B cell (primary cell): ENCODE measurements at regions not wholly inside any gene's neighbourhood (a gene's known extent, or its start where the extent isn't known, plus 50 kb on each side); places are given as distances from the start of the nearest gene placed in this dataset.

ENCODE experiments used
- ATAC-seq: fragments of 200-7000 bp; cut with Tn5 transposase; one replicate; pipeline ENCODE4 v1.10.0; 2021; ENCODE audit warnings: low read depth, mild to moderate bottlenecking, moderate number of reproducible peaks, moderate library complexity
- CTCF ChIA-PET: fragments of 350-600 bp; sonication (Branson Sonifier 250); formaldehyde crosslinking; loops from one replicate; lab custom pipeline; 2021; ENCODE audit warnings: antibody characterized with exemption, inconsistent platforms; lab: Charles Lee
- POLR2A ChIA-PET: fragments of 350-600 bp; sonication (Branson Sonifier 250); formaldehyde crosslinking; loops from one replicate; lab custom pipeline; 2021; ENCODE audit warnings: antibody characterized with exemption; lab: Charles Lee
- DNase-seq: peaks from one replicate; pipeline ENCODE4 v3.0.0; 2013
- H2AFZ ChIP-seq: 2 replicates; pipeline ENCODE4 v1.6.1; 2012; ENCODE audit warnings: mild to moderate bottlenecking, low read depth, low read length; ENCODE audit not compliant: insufficient read depth, poor library complexity, severe bottlenecking
- H3K27ac ChIP-seq, 2 donors: 1 replicate in 1 of 2; 2 replicates in 1 of 2; pipeline ENCODE4 v1.5.1; 2012 to 2013; ENCODE audit warnings: low read length in 2 of 2, mild to moderate bottlenecking in 2 of 2, moderate library complexity in 1 of 2
- H3K27me3 ChIP-seq, 4 experiments: fragments of 200-600 bp in 1 of 4; sonication (generic) in 1 of 4; replicated peaks in 1 of 4; 1 replicate in 2 of 4; 2 replicates in 2 of 4; pipeline versions ENCODE4 v1.6.1 to v1.7.0; 2013 to 2016; ENCODE audit warnings: low read length in 3 of 4, mild to moderate bottlenecking in 2 of 4, mixed read lengths in 1 of 4, moderate library complexity in 1 of 4; ENCODE audit not compliant: insufficient read depth in 4 of 4, control insufficient read depth in 3 of 4; ENCODE audit errors: control extremely low read depth in 1 of 4
- H3K36me3 ChIP-seq, 2 experiments: replicated peaks in 1 of 2; 1 replicate in 1 of 2; 2 replicates in 1 of 2; pipeline versions ENCODE4 v1.6.1 to v1.7.1; 2013; ENCODE audit warnings: low read length in 1 of 2; ENCODE audit not compliant: insufficient read depth in 2 of 2, control insufficient read depth in 1 of 2; ENCODE audit errors: control extremely low read depth in 1 of 2, extremely low read depth in 1 of 2
- H3K4me1 ChIP-seq, 2 donors: fragments of 200-600 bp in 1 of 2; sonication (generic) in 1 of 2; 1 replicate in 1 of 2; 2 replicates in 1 of 2; pipeline versions ENCODE4 v1.5.1 to v1.6.1; 2013 to 2017; ENCODE audit warnings: low read length in 2 of 2; ENCODE audit not compliant: control insufficient read depth in 2 of 2, insufficient read depth in 2 of 2
- H3K4me2 ChIP-seq: replicated peaks from 2 replicates; pipeline ENCODE3; 2012; ENCODE audit warnings: mild to moderate bottlenecking, low read depth, low read length; ENCODE audit not compliant: poor library complexity, severe bottlenecking
- H3K4me3 ChIP-seq, 5 experiments: fragments of 200-600 bp in 1 of 5; sonication (generic) in 1 of 5; 1 replicate in 3 of 5; 2 replicates in 2 of 5; pipeline versions ENCODE4 v1.5.1 to v1.7.0; 2011 to 2016; ENCODE audit warnings: low read length in 4 of 5, mild to moderate bottlenecking in 4 of 5, low read depth in 2 of 5, control low read depth in 1 of 5, moderate library complexity in 1 of 5; ENCODE audit not compliant: insufficient read depth in 1 of 5; ENCODE audit errors: control extremely low read depth in 1 of 5, extremely low read depth in 1 of 5
- H3K79me2 ChIP-seq: fragments of 200-600 bp; sonication (generic); one replicate; pipeline ENCODE4 v1.6.0; 2016; ENCODE audit warnings: low read length; ENCODE audit not compliant: control insufficient read depth, insufficient read depth
- H3K9ac ChIP-seq: fragments of 200-600 bp; sonication (generic); 2 replicates; pipeline ENCODE4 v1.6.1; 2017; ENCODE audit warnings: mild to moderate bottlenecking, low read length, moderate library complexity
- H3K9me3 ChIP-seq, 3 donors: one replicate each; pipeline versions ENCODE4 v1.6.1 to v1.7.1; 2013; ENCODE audit warnings: low read length in 2 of 3; ENCODE audit not compliant: control insufficient read depth in 2 of 3, insufficient read depth in 1 of 3; ENCODE audit errors: control extremely low read depth in 1 of 3
- H4K20me1 ChIP-seq: 2 replicates; pipeline ENCODE4 v1.6.0; 2012; ENCODE audit warnings: mild to moderate bottlenecking, low read length; ENCODE audit not compliant: insufficient read depth, control insufficient read depth, poor library complexity, severe bottlenecking
- H3K27ac Mint-ChIP-seq: one replicate; pipeline ENCODE4 v1.8.0; 2021; ENCODE audit warnings: mixed read lengths
- H3K27me3 Mint-ChIP-seq: one replicate; pipeline ENCODE4 v1.8.0; 2021; ENCODE audit warnings: mixed read lengths
- H3K4me1 Mint-ChIP-seq: one replicate; pipeline ENCODE4 v1.8.0; 2021; ENCODE audit warnings: mixed read lengths
- H3K4me3 Mint-ChIP-seq: one replicate; pipeline ENCODE4 v1.8.0; 2021; ENCODE audit warnings: mixed read lengths
- H3K9me3 Mint-ChIP-seq: one replicate; pipeline ENCODE4 v1.8.0; 2022; ENCODE audit warnings: mixed read lengths; ENCODE audit not compliant: insufficient read depth
- CTCF ChIP-seq: fragments of 200-600 bp; IDR thresholded peaks from one replicate; pipeline ENCODE4 v1.8.0; 2022; ENCODE audit warnings: antibody characterized with exemption, mild to moderate bottlenecking
- EZH2 ChIP-seq: IDR thresholded peaks from 2 replicates; pipeline ENCODE4 v1.6.1; 2012; ENCODE audit warnings: borderline replicate concordance, low read depth, mild to moderate bottlenecking, moderate library complexity, low read length; ENCODE audit not compliant: insufficient read depth, poor library complexity, severe bottlenecking
- WGBS: methylation state at CpG from one replicate; pipeline ENCODE4 v1.1.5; 2013; ENCODE audit warnings: missing lambda C conversion rate; ENCODE audit not compliant: insufficient coverage; 5-methylcytosine and 5-hydroxymethylcytosine counted together
- intact Hi-C: fragments of 100-400 bp; cut with micrococcal nuclease; formaldehyde crosslinking; loops from one replicate; pipeline ENCODE4 v1.10.0; 2022

GRCh38 chr3:165716592-165716991 lies 120.6 kb downstream of the BCHE start:
- ATAC-seq: no peak
- no peak for DNase-seq
- no peak overlapping the region for H2AFZ ChIP-seq
- Mint-ChIP-seq H3K27me3 (no peaks in the 10 kb centered on the region), H3K4me3 (no peak overlapping the region), H3K9me3 (no peaks in the 10 kb centered on the region), H3K4me1 (no peaks in the 10 kb centered on the region), H3K27ac (no peak overlapping the region)
- no peak overlapping the region for H3K9ac ChIP-seq
- H3K4me1 ChIP-seq: no peaks in the 10 kb centered on the region
- intact Hi-C loops: no loop called here
- H3K36me3 ChIP-seq: no peaks in the 10 kb centered on the region
- no peaks in the 10 kb centered on the region for H4K20me1 ChIP-seq
- H3K4me2 ChIP-seq: no peak overlapping the region
- CTCF ChIA-PET: no interaction called here
- H3K4me3 ChIP-seq: no peak overlapping the region
- H3K27me3 ChIP-seq: no peaks in the 10 kb centered on the region
- no peak for TF ChIP-seq EZH2
- TF ChIP-seq CTCF: no peak
- POLR2A ChIA-PET: no interaction called here
- no peak overlapping the region for H3K27ac ChIP-seq
- H3K79me2 ChIP-seq: no peaks in the 10 kb centered on the region
- H3K9me3 ChIP-seq: peaks cover 0 to 34% (median 1%) of the 10 kb centered on the region in 3 donors

GRCh38 chr3:165713479-165713878 lies 123.7 kb downstream of the BCHE start:
- WGBS: 94% methylated on average over 7 of the region's 7 CpGs
- no peak overlapping the region for H3K9ac ChIP-seq
- H3K4me1 ChIP-seq: no peaks in the 10 kb centered on the region
- intact Hi-C loops: no loop called here
- peaks cover 0 to 18% (median 0%) of the 10 kb centered on the region in 3 donors for H3K9me3 ChIP-seq
- H3K27ac ChIP-seq: no peak overlapping the region
- H3K4me3 ChIP-seq: no peak overlapping the region
- DNase-seq: no peak
- Mint-ChIP-seq H3K4me3 (no peak overlapping the region), H3K4me1 (no peaks in the 10 kb centered on the region), H3K27me3 (no peaks in the 10 kb centered on the region), H3K9me3 (peaks cover 2% of the 10 kb centered on the region), H3K27ac (no peak overlapping the region)
- no peaks in the 10 kb centered on the region for H3K36me3 ChIP-seq
- H3K79me2 ChIP-seq: no peaks in the 10 kb centered on the region
- TF ChIP-seq EZH2 (no peak), CTCF (no peak)
- ATAC-seq: no peak
- H3K27me3 ChIP-seq: no peaks in the 10 kb centered on the region
- H3K4me2 ChIP-seq: no peak overlapping the region
- ChIA-PET CTCF (no interaction called here), POLR2A (no interaction called here)
- no peak overlapping the region for H2AFZ ChIP-seq
- H4K20me1 ChIP-seq: no peaks in the 10 kb centered on the region
